C4-2B (cell line): ENCODE measurements at regions not wholly inside any gene's neighbourhood (a gene's known extent, or its start where the extent isn't known, plus 50 kb on each side); places are given as distances from the start of the nearest gene placed in this dataset.

Source experiments
- H3K27ac ChIP-seq: fragments of 450-650 bp; 2 replicates; pipeline ENCODE4 v1.5.1; 2017
- CTCF ChIP-seq: fragments of 450-650 bp; conservative IDR thresholded peaks from 2 replicates; pipeline ENCODE4 v1.5.1; 2017; ENCODE audit warnings: mild to moderate bottlenecking
- ZFX ChIP-seq: fragments of 450-650 bp; IDR thresholded peaks from 2 replicates; pipeline ENCODE4 v1.6.1; 2017

DNA sequence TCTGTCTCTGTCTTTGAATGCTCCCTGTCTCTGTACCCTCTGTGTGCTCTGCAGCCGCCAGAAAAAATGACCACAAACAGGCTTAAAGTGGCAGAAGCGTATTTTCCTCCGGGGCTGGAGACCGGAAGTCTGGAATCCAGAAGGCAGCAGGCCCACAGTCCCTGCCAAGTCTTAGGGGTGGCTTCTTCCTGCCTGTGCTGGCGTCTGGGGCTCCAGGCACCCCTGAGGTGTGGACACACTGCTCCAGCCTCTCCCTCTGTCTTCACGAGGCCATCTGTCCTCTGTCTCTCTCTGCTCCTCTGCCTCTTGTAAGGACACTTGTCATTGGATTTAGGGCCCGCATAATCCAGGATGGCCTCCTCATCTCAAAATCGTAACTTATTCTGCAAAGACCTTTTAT, 298.4 kb upstream of the IRX4 start:
- TF ChIP-seq CTCF (no peak), ZFX (no peak)
- H3K27ac ChIP-seq: no peak overlapping the region

- no peak for TF ChIP-seq ZFX
- TF ChIP-seq CTCF: no peak
- H3K27ac ChIP-seq: no peak overlapping the region
Observed at GRCh38 chr5:2180456-2180855, 297.7 kb upstream of the IRX4 start.

DNA sequence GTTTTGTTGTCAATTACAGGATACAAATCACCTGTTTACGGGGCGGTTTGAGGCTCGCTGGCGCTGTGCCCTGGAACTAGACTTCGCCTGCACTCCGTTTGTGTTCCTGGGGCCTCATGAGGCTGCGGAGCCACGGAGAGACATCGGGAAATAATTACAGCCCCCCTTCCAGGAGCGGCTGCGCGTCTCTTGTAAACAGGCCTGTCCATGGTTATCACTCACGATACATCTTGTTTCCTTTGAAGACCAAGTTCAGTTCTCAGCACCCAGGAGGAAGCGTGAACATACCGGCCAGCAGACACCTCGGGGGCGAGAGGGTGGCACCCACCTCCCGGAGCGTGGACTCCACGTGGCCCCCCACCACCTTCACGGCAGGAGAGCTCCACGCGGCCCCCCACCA, 297.1 kb upstream of the IRX4 start:
- no peak overlapping the region for H3K27ac ChIP-seq
- no peak for TF ChIP-seq CTCF
- no peak for TF ChIP-seq ZFX

DNA sequence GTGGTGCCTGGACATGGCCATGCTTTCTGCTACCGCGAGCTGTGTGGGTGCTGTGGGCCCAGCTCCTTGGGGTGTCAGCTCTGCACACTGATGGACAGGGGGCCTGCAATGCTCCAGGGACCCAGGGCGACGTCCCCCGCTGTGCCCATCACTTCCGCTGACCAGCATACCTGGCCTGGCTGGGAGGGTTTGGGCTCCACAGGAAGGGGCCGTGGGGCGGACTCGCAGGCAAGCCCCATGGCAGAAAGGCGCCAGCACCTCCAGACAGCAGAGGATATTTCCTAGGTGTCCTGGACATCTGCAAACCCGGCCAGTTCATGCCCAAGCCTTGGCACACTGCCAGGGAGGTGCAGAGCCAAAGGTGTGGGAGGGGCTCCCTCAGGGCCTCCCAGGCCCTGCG, 295.8 kb upstream of the IRX4 start:
- TF ChIP-seq CTCF (no peak), ZFX (no peak)
- H3K27ac ChIP-seq: no peak overlapping the region

GRCh38 chr5:2178071-2178477, 295.3 kb upstream of the IRX4 start:
- H3K27ac ChIP-seq: no peak overlapping the region
- no peak for TF ChIP-seq CTCF
- TF ChIP-seq ZFX: no peak

DNA sequence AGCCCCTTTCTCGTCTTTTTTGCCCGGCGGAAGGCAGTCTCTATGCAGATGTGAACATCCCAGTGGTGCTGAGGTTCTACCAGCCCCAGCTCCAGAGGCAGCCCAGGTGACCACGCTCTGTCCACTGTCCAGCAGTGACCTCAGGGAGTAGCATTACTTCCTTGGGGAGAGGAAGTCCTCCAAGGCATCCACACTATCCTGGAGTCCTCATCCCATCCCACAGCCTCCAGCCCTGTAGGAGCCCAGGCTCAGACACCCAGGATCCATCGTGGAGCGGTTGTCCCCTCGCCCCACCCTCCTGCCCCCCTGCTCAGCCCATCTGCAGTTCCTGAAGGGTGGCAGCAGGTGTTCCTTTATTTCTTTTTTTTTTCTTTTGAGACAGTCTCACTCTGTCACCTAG, 294.5 kb upstream of the IRX4 start:
- no peak overlapping the region for H3K27ac ChIP-seq
- TF ChIP-seq ZFX: no peak
- TF ChIP-seq CTCF: no peak

DNA sequence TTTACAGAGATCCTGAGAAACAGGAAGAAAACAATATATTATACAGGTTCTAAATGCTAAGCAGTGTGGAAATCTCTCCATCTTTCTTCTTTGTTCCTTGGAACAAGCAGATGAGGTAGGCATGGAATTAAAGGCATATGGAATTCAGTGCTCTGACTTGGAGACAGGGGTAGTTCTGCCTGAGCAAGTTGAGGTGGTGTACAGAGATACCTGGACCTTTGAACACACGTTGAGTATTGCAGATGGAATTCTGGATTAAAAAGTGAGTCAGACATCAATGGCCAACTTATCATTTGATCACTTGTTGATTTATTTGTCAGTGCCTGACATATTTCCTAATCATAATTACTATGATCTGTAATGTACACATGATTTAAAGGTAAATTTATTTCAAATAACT, 293.9 kb upstream of the IRX4 start:
- H3K27ac ChIP-seq: no peak overlapping the region
- no peak for TF ChIP-seq CTCF
- no peak for TF ChIP-seq ZFX
